Common myeloid progenitor, CD34-positive (primary cell): ENCODE measurements at regions not wholly inside any gene's neighbourhood (a gene's known extent, or its start where the extent isn't known, plus 50 kb on each side); places are given as distances from the start of the nearest gene placed in this dataset.

ENCODE experiments used
- CTCF ChIA-PET: fragments of 350-600 bp; sonication (Branson Sonifier 250); formaldehyde crosslinking; loops from one replicate; lab custom pipeline; 2021; ENCODE audit warnings: antibody characterized with exemption; lab: Charles Lee
- POLR2A ChIA-PET: fragments of 350-600 bp; sonication (Branson Sonifier 250); formaldehyde crosslinking; loops from one replicate; lab custom pipeline; 2021; ENCODE audit warnings: antibody characterized with exemption; lab: Charles Lee
- DNase-seq, 3 donors: peaks; one replicate each; pipeline versions ENCODE4 v3.0.0 to v3.0.0-alpha.2; 2013
- H3K27ac ChIP-seq, 2 experiments: 1 replicate in 1 of 2; 2 replicates in 1 of 2; pipeline ENCODE4 v1.7.0; 2013; ENCODE audit warnings: inconsistent platforms in 2 of 2, low read length in 2 of 2, mild to moderate bottlenecking in 2 of 2, low read depth in 1 of 2, moderate library complexity in 1 of 2; ENCODE audit not compliant: severe bottlenecking in 2 of 2, insufficient read depth in 1 of 2, poor library complexity in 1 of 2
- H3K27me3 ChIP-seq, 5 experiments: replicated peaks in 2 of 5; 1 replicate in 3 of 5; 2 replicates in 2 of 5; pipeline versions ENCODE4 v1.6.1 to v1.7.0; 2013; ENCODE audit warnings: low read length in 4 of 5, mild to moderate bottlenecking in 2 of 5, moderate library complexity in 2 of 5, inconsistent platforms in 1 of 5; ENCODE audit not compliant: insufficient read depth in 5 of 5, control insufficient read depth in 4 of 5
- H3K36me3 ChIP-seq, 4 experiments: 1 replicate in 2 of 4; 2 replicates in 2 of 4; pipeline versions ENCODE4 v1.6.1 to v1.7.0; 2013; ENCODE audit warnings: low read length in 3 of 4, control low read depth in 1 of 4, mild to moderate bottlenecking in 1 of 4; ENCODE audit not compliant: control insufficient read depth in 4 of 4, insufficient read depth in 4 of 4
- H3K4me1 ChIP-seq, 4 experiments: 1 replicate in 3 of 4; 2 replicates in 1 of 4; pipeline versions ENCODE4 v1.6.1 to v1.7.1; 2013; ENCODE audit warnings: low read length in 3 of 4, mild to moderate bottlenecking in 3 of 4, control low read depth in 1 of 4, inconsistent platforms in 1 of 4, moderate library complexity in 1 of 4; ENCODE audit not compliant: control insufficient read depth in 4 of 4, insufficient read depth in 4 of 4; ENCODE audit errors: control extremely low read depth in 1 of 4
- H3K4me3 ChIP-seq, 7 experiments: 1 replicate in 4 of 7; 2 replicates in 3 of 7; pipeline versions ENCODE4 v1.5.1 to v1.7.0; 2013; ENCODE audit warnings: mild to moderate bottlenecking in 7 of 7, low read length in 6 of 7, moderate library complexity in 6 of 7, inconsistent platforms in 2 of 7, low read depth in 2 of 7, control low read depth in 1 of 7; ENCODE audit not compliant: insufficient read depth in 4 of 7, control insufficient read depth in 1 of 7; ENCODE audit errors: extremely low read depth in 1 of 7
- H3K9me3 ChIP-seq, 5 experiments: 1 replicate in 4 of 5; 2 replicates in 1 of 5; pipeline versions ENCODE4 v1.6.1 to v1.7.1; 2013; ENCODE audit warnings: low read length in 4 of 5, mild to moderate bottlenecking in 2 of 5, inconsistent platforms in 1 of 5, low read depth in 1 of 5, moderate library complexity in 1 of 5; ENCODE audit not compliant: control insufficient read depth in 4 of 5, insufficient read depth in 2 of 5; ENCODE audit errors: control extremely low read depth in 1 of 5
- WGBS: methylation state at CpG from one replicate; pipeline ENCODE4 v1.1.5; 2013; ENCODE audit not compliant: insufficient coverage; 5-methylcytosine and 5-hydroxymethylcytosine counted together

DNA sequence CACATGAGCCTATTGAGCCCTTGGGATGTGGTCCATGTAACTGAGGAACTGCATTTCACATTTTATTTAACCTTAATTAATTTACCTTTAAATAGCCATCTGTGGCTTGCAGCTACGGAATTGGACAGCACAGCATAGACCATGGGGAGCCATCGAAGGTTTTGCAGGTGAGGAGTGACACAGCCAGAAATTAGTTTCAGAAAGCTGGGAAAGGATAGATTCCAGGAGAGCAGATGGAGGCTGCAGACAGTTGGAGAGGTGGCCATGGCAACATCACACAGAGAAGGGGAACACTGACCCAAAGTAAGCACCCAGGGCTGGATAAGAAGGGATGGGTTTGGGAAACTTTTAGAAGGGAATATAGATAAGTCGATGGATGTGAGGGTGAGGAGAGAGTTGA, 100.1 kb upstream of the SLC6A11 start:
- CTCF ChIA-PET: interaction anchor here (1.3 kb wide), 1 partner anchor 24 kb away, joined by 4 read pairs; no protein-coding TSS in a partner anchor
- H3K36me3 ChIP-seq: no peaks in the 10 kb centered on the region
- DNase-seq: no peak
- H3K27me3 ChIP-seq: peaks cover 0 to 33% (median 4%) of the 10 kb centered on the region in 5 experiments
- peaks cover 0 to 10% (median 3%) of the 10 kb centered on the region in 5 experiments for H3K9me3 ChIP-seq
- 100% methylated on average over 2 of the region's 3 CpGs for WGBS
- no peak overlapping the region for H3K27ac ChIP-seq
- H3K4me1 ChIP-seq: no peaks in the 10 kb centered on the region
- POLR2A ChIA-PET: no interaction called here
- H3K4me3 ChIP-seq: no peak overlapping the region

GRCh38 chr3:10716964-10717363, 99.1 kb upstream of the SLC6A11 start:
- ChIA-PET CTCF (no interaction called here), POLR2A (no interaction called here)
- H3K4me1 ChIP-seq: no peaks in the 10 kb centered on the region
- no peaks in the 10 kb centered on the region for H3K36me3 ChIP-seq
- no peak overlapping the region for H3K4me3 ChIP-seq
- DNase-seq: no peak
- 100% methylated on average over 2 of the region's 8 CpGs for WGBS
- peaks cover 0 to 10% (median 3%) of the 10 kb centered on the region in 5 experiments for H3K9me3 ChIP-seq
- peaks cover 0 to 31% (median 3%) of the 10 kb centered on the region in 5 experiments for H3K27me3 ChIP-seq
- H3K27ac ChIP-seq: no peak overlapping the region

DNA sequence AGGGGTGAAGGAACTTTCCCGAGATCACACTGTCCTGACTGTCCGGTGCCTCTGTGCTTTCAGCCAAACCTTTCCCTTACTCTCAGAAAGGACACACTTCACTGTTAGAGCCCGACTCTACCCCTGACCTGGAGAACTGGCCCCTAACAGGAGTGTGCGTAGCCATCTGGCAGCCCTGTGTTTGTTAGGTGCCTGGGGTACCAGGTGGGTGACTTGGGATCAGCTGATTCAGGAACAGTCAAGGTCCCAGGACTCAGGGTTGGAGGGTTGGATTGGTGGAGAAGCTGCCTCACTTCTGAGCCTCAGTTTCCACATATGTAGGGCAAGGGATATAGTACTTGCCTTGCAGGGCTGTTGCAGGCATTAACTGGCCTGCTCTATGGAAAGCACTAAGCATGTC, 98.3 kb upstream of the SLC6A11 start:
- no peaks in the 10 kb centered on the region for H3K4me1 ChIP-seq
- H3K36me3 ChIP-seq: no peaks in the 10 kb centered on the region
- WGBS: no CpG with 5 or more reads among the region's 4 CpGs
- DNase-seq: no peak
- ChIA-PET CTCF (no interaction called here), POLR2A (no interaction called here)
- no peak overlapping the region for H3K27ac ChIP-seq
- peaks cover 0 to 27% (median 2%) of the 10 kb centered on the region in 5 experiments for H3K27me3 ChIP-seq
- peaks cover 0 to 10% (median 3%) of the 10 kb centered on the region in 5 experiments for H3K9me3 ChIP-seq
- H3K4me3 ChIP-seq: no peak overlapping the region

GRCh38 chr3:10721101-10721500, 94.9 kb upstream of the SLC6A11 start:
- Histone ChIP-seq H3K27ac (no peak overlapping the region), H3K9me3 (no peaks in the 10 kb centered on the region), H3K4me1 (no peaks in the 10 kb centered on the region), H3K4me3 (no peak overlapping the region), H3K27me3 (peaks cover 0 to 22% (median 2%) of the 10 kb centered on the region in 5 experiments), H3K36me3 (no peaks in the 10 kb centered on the region)
- no peak for DNase-seq
- CTCF ChIA-PET: no interaction called here
- POLR2A ChIA-PET: interaction anchor here (0.6 to 0.7 kb wide), 2 partner anchors 40 to 48 kb away, joined by 3 to 5 read pairs; no protein-coding TSS in a partner anchor
- 94% methylated on average over 5 of the region's 5 CpGs for WGBS

GRCh38 chr3:10722911-10723310, 93.1 kb upstream of the SLC6A11 start:
- Histone ChIP-seq H3K36me3 (no peaks in the 10 kb centered on the region), H3K9me3 (no peaks in the 10 kb centered on the region), H3K27me3 (peaks cover 0 to 30% (median 3%) of the 10 kb centered on the region in 5 experiments), H3K27ac (no peak overlapping the region), H3K4me1 (no peaks in the 10 kb centered on the region), H3K4me3 (no peak overlapping the region)
- CTCF ChIA-PET: no interaction called here
- no peak for DNase-seq
- POLR2A ChIA-PET: no interaction called here
- WGBS: 83% methylated on average over 5 of the region's 6 CpGs

DNA sequence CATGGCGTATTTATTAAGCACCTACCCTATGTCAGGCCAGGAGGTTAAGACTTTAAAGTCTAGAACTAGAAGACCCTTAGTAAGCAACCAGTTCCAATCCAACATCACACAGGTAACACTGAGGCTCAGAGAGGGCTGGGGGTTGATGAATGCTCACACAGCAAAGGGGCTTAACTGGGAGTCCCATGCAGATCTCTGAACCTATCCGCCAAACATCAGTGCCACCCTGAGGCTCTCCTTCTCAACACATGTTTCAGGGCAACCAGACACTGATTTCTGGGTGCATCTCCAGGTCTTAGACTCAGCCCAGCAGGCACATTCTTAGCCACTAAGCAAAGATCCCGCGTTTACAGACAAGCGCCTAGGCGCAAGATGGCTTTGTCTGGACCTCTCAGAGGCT, 92.0 kb upstream of the SLC6A11 start:
- ChIA-PET POLR2A (no interaction called here), CTCF (interaction anchor here (0.8 kb wide), 1 partner anchor 214 kb away, joined by 3 read pairs; no protein-coding TSS in a partner anchor)
- H3K36me3 ChIP-seq: no peaks in the 10 kb centered on the region
- H3K4me1 ChIP-seq: no peaks in the 10 kb centered on the region
- no peak overlapping the region for H3K4me3 ChIP-seq
- peaks cover 0 to 35% (median 4%) of the 10 kb centered on the region in 5 experiments for H3K27me3 ChIP-seq
- 89% methylated on average over 5 of the region's 6 CpGs for WGBS
- H3K9me3 ChIP-seq: no peaks in the 10 kb centered on the region
- no peak for DNase-seq
- no peak overlapping the region for H3K27ac ChIP-seq

- Histone ChIP-seq H3K9me3 (peaks cover 0 to 4% (median 0%) of the 10 kb centered on the region in 5 experiments), H3K4me3 (no peak overlapping the region), H3K36me3 (no peaks in the 10 kb centered on the region), H3K27me3 (peaks cover 0 to 33% (median 4%) of the 10 kb centered on the region in 5 experiments), H3K4me1 (no peaks in the 10 kb centered on the region), H3K27ac (no peak overlapping the region)
- ChIA-PET POLR2A (no interaction called here), CTCF (no interaction called here)
- no CpG with 5 or more reads among the region's 1 CpG for WGBS
- no peak for DNase-seq
These were observed 91.0 kb upstream of the SLC6A11 start for GRCh38 chr3:10725067-10725466.
